Stimulated activated CD4-positive, alpha-beta T cell treated with anti-CD3 and anti-CD28 coated beads, Interleukin-15, amount 100 ng/mL, for 24 hours (primary cell): ENCODE measurements at regions not wholly inside any gene's neighbourhood (a gene's known extent, or its start where the extent isn't known, plus 50 kb on each side); places are given as distances from the start of the nearest gene placed in this dataset.
"Not testable (repeated sequence)": the region's sequence is repeated elsewhere in the genome, so short reads cannot be mapped to it uniquely, and the experiment has no call there.

Experiments
- DNase-seq: peaks from one replicate; pipeline ENCODE4 v3.0.0-alpha.2; 2020

DNA sequence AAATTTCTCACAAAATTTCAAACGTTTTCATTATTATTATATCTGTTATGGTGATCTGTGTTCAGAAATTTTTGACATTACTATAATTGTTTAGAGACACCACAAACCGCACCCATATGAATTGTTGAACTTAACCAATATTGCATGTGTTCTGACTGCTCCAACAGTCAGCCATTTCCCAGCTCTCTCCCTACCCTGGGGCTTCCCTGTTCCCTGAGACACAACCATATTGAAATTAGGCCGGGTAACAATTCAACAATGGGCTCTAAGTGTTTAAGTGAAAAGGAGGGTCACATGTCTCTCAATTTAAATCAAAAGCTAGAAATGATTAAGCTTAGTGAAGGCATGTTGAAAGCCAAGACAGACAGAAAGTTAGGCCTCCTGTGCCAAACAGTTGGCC lies 424.0 kb downstream of the DSC3 start:
- no peak for DNase-seq

DNA sequence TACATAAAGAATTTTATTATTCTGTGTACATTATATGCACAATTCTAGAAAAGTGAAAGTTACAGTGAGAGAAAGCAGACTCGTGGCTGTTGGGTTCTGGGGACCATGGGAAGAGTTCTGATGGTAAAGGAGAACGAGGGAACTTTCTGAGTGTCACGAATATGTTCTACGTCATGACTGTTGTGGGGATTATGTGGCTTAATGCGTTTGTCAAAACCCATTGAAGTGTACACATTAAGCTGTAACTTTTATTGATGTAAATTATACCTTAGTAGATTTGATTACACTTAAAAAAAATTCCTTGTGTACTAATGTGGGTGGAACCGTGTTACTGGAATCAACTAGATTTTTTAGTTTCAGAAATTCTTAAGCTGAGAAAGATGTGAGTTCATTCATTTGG lies 426.1 kb downstream of the DSC3 start:
- DNase-seq = no peak

- no peak for DNase-seq
Measured at GRCh38 chr18:30613467-30613801, 429.1 kb downstream of the DSC3 start.

GRCh38 chr18:30601541-30601940 lies 441.0 kb downstream of the DSC3 start:
- DNase-seq = no peak

DNA sequence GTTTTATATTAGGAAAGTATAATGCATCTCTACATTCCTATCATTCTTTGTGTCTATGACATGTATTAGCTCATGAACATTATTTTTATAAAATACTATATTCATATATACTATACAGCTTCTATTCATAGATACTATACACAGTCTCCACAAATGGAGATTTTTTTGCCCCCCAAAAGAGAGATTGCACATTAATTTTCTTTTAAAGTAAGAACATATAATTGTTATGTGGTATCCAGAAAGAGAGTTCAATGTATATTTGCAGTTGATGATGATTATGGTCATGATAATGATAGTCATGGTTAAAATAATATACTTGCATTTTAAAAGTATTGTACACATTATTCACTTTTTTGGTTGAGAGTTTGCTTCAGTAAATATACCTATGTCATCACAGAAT lies 445.3 kb downstream of the DSC3 start:
- DNase-seq = no peak

DNA sequence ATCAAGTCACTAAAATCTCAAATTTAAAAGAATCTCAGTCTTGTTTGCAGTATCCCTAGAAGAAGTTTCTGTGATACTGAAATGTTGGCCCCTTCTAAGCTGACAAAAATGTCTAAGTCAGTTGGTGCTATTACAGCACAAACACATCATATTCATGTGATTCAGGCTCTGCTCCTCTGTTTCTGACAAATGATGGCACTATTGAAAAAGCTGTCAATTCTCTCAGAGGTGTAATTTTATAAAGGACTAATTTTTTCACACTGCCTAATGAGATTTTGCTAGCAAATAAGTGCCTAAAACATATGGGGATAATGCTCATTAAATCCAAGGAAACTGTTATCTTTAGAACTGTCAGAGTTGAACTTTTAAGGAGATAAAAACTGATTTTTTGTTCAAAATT lies 445.9 kb downstream of the DSC3 start:
- no peak for DNase-seq

- DNase-seq = no peak
Measured at GRCh38 chr18:30595942-30596341, 446.6 kb downstream of the DSC3 start.

DNA sequence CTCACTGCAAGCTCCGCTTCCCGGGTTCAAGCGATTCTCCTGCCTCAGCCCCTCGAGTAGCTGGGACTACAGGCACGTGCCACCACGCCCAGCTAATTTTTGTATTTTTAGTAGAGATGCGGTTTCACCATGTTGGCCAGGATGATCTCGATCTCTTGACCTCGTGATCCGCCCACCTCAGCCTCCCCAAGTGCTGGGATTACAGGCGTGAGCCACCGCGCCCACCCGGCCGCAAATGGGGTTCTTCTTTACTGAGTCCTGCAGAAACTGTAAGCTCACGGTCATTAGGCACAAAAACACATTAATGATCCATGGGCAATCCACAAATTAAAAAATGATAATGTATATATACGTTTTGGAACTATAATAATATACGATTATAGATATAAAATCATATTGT lies 447.6 kb downstream of the DSC3 start:
- not testable (repeated sequence) for DNase-seq

GRCh38 chr18:30591462-30591861 lies 451.1 kb downstream of the DSC3 start:
- DNase-seq = no peak

- no peak for DNase-seq
Measured at GRCh38 chr18:30588673-30589164, 453.8 kb downstream of the DSC3 start.

GRCh38 chr18:30583768-30584167 lies 458.8 kb downstream of the DSC3 start:
- no peak for DNase-seq

- DNase-seq = no peak
Measured at GRCh38 chr18:30582078-30582477, 460.5 kb downstream of the DSC3 start.

DNA sequence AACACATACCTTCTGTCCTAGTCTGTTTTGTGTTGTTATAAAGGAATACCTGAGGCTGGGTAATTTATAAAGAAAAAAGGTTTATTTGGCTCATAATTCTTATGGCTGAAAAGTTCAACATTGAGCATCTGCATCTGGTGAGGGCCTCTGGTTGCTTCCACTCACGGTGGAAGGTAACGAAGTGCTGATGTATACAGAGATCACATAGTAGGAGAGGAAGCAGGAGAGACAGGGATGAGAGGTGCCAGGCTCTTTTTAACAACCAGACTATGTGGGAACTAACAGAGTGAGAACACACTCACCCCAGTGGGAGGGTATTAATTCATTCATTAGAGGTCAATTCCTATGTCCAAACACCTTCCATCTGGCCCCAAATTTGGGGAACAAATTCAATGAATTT lies 463.8 kb downstream of the DSC3 start:
- no peak for DNase-seq

DNA sequence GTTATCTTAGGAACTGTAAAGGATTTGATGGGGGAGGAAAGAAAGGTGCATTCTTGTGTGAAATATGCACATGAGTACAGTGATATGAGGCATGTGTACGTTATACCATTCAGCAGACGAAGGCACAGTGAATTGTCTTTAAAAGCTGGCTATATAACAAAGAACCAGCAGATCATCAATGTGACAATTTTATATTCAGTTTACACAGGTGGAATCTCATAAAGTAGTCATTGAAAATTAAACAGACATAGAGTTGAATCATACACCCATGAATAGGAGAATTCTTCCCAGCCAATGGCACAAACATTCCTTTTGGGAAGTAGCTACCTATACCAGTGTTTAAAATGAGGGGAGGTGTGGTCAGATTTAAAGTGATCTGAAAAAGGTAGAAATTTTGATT lies 470.3 kb downstream of the DSC3 start:
- no peak for DNase-seq

DNA sequence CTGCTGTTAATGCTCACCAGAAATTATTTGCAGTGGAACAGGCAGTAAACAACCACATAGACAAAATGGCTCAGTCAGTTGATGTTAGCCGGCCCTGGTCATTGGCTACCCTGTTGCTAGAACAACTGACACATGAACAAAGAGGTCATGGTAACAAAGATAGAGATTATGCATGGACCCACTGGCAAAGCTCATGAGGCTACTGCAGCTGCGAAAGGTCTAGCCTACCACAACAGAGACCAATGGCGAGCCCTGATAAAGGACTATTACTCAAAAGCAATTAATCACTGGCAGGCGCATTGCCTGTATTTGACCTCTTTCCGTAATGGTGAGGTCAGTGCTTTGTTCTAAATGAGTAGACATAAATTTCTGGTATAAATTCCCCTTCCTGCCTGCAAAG lies 474.2 kb downstream of the DSC3 start:
- no peak for DNase-seq

- no peak for DNase-seq
Measured at GRCh38 chr18:30566877-30567276, 475.7 kb downstream of the DSC3 start.

- no peak for DNase-seq
Measured at GRCh38 chr18:30562231-30562630, 480.3 kb downstream of the DSC3 start.

- no peak for DNase-seq
Measured at GRCh38 chr18:30556112-30556511, 486.4 kb downstream of the DSC3 start.

DNA sequence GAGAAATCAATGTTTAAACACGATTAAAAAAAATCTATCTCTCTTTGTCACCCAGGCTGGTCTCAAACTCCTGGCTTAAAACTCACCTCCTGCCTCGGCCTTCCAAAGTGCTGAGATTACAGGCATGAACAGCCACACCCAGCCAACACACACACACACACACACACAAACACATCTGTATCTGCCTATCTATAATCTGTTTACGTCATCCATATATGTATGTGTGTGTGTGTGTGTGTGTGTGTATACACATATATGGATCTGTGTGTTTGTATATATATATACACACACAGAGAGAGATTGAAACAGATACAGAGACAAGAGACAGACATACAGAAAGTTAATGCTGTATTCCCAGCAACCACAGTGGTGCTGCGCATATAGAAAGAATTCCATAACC lies 497.1 kb downstream of the DSC3 start:
- DNase-seq = no peak

- no peak for DNase-seq
Measured at GRCh38 chr18:30544141-30544540, 498.4 kb downstream of the DSC3 start.

- DNase-seq = no peak
Measured at GRCh38 chr18:30533716-30534115, 508.8 kb downstream of the DSC3 start.

DNA sequence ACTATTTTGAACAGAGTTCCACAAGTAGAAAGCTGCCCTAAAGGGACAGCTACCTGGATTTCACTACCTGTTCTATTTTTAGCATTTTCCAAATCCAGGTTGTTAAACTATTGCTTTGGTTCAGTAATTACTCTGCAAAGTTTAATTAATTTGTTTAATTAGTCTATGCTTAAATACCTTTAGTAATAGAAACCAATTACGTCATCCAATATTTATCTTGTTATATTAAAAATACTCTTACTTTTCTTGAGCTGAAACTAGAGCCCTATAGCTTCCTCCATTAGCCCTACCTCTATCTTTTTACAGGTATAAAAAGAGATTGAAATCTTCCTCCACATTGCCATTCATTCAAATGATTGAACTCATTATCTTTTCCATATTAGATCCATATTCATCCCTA lies 514.6 kb downstream of the DSC3 start:
- DNase-seq = no peak

DNA sequence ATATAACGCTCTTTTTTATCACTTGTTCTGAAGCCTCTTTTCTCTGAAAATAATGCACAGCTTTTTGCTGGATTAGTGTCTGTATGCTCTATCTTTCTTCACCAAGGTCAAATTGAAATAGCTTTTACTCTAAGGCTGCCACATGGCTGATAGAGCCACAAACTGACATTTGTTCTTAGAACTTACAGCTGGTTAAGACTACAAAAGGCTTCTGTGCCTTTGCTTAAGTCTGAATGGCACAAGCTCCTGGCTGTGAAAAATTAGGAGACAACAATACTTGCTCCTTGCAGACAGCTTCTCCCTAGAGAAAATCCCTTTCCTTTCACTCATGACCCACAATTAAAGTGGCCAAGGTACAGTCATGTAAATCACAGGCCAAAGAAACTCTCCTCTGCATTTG lies 515.3 kb downstream of the DSC3 start:
- no peak for DNase-seq

DNA sequence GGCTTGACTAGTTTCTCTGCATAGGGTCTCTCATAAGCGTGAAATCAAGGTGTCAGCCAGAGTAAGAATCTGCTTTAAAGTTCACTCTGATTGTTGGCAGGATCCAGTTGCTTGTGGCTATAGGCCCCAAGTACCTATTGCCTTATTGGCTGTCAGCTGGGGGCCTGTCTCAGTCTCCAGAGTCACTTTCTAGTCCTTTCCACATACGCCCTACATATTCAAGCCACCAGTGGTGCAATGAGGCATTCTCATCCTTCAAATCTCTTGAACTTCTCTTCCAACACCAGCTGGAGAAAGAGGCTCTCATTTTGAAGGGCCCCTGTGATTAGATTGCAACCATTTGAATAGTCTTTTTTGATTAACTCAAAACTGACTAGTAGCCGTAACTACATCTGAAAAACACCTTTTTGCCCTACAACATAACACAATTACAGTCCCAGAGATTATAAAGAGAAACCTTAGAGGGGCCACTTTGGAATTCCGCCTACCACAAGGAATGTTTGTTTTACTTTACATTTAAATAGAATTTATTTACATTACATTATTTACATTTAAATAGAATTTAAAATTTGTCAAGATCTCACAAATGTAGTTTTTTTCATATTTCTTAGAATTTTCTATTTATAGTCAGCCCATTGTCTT lies 520.1 kb downstream of the DSC3 start:
- no peak for DNase-seq

DNA sequence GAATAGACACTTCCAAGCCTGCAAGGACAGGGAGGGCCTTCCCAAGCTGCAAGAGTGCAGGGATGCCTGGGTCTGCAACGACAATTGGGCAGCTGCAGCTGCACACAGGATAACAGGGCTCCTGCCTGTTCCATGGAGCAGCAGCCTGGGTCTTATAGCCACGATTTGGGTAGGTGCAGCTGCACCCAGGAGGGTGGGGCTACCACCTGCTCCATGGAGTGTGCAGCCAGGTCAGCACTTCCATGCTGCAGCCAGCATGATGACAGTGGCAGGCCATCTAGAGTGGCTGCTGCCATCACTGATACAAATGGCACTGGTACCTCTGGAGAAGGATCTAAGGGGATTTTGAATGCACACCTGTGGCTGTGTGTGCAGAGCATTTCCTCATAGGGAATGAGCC lies 528.5 kb downstream of the DSC3 start:
- DNase-seq = no peak

DNA sequence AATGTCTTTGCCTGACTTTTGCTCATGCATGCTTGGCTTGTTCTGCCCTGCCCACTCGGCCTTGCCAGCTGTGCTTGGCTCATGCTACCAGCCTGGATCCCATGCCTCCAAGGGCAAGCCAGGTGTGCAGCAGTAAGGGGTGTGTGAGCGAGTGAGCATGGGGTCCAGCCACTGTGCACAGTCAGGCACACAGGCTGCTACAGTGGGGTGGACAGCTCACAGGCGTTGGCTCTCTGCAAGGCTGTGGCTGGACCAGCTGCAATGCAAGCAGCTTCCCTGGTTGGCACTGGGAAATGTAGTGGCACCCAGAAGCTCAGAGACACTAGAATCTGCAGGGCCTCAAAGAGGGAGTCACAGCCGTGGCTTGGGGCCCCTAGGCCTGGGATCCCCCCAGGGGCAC lies 529.7 kb downstream of the DSC3 start:
- no peak for DNase-seq
